Ascending aorta (tissue), 2 donors: ENCODE measurements at regions not wholly inside any gene's neighbourhood (a gene's known extent, or its start where the extent isn't known, plus 50 kb on each side); places are given as distances from the start of the nearest gene placed in this dataset.

Experiments used
- DNase-seq, 2 donors: peaks; one replicate each; pipeline ENCODE4 v3.0.0-alpha.2; 2019; ENCODE audit warnings: low spot score in 2 of 2
- H3K27ac ChIP-seq, 2 donors: fragments of 200-600 bp; sonication (generic); one replicate each; pipeline ENCODE4 v1.5.1; 2016 to 2017; ENCODE audit warnings: mild to moderate bottlenecking in 1 of 2
- H3K27me3 ChIP-seq: fragments of 200-600 bp; sonication (generic); one replicate; pipeline ENCODE4 v1.5.1; 2017
- H3K36me3 ChIP-seq, 2 donors: fragments of 200-600 bp; sonication (generic); one replicate each; pipeline ENCODE4 v1.5.1; 2016
- H3K4me1 ChIP-seq, 2 donors: fragments of 200-600 bp; sonication (generic); one replicate each; pipeline ENCODE4 v1.5.1; 2016 to 2017; ENCODE audit warnings: mild to moderate bottlenecking in 1 of 2
- H3K4me3 ChIP-seq, 2 donors: fragments of 200-600 bp; sonication (generic); one replicate each; pipeline ENCODE4 v1.5.1; 2016 to 2017; ENCODE audit warnings: mild to moderate bottlenecking in 1 of 2
- H3K9me3 ChIP-seq, 2 donors: fragments of 200-600 bp; sonication (generic); one replicate each; pipeline ENCODE4 v1.5.1; 2016
- CTCF ChIP-seq, 3 experiments: fragments of 200-600 bp in 2 of 3; fragments of 450-650 bp in 1 of 3; sonication (generic) in 2 of 3; IDR thresholded peaks; one replicate each; pipeline ENCODE4 v1.5.1; 2016 to 2019; ENCODE audit warnings: antibody characterized with exemption in 3 of 3, mild to moderate bottlenecking in 1 of 3, moderate library complexity in 1 of 3
- intact Hi-C: fragments of 100-400 bp; cut with DNase I; formaldehyde crosslinking; loops from one replicate; pipeline ENCODE4 v1.15.1; 2023

DNA sequence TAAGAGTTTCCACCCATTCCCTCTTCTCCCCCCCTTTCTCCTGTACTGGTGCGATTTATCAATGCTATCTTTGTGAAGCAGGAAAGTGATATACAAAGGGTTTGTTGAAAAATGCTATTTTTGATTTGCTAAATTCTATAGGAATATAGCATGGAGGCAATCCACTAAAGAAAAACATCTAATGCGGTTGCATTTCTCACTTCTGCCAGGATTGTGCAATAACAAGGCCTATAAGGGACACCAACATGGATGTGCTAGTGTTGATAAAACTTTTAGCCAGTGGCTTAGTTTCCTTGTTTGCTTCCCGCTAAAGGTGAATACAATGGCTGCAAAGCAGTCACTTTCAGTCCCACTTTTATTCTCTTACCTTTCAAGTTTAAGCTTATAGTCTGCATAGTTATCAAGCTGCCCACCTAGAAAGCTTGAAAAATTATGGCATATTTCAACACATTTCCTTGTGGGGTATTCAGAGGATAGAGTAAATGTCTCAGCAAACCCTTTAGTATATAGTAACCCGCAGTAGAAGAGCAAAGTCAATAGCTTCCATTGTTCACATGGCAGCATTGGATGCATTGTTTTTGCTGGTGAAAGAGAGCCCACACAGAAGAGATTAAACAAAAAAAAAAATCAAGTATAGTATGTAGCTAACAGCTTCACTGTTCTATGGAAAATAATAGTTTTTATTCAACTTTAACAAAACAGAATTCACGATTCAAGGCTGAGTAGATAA, 674.6 kb upstream of the SEMA6A start:
- H3K4me1 ChIP-seq, result no peaks in the 10 kb centered on the region
- intact Hi-C loops, result no loop called here
- H3K36me3 ChIP-seq, result no peaks in the 10 kb centered on the region
- H3K4me3 ChIP-seq, result no peak overlapping the region
- no peaks in the 10 kb centered on the region for H3K27me3 ChIP-seq
- H3K9me3 ChIP-seq, result no peaks in the 10 kb centered on the region
- no peak for DNase-seq
- no peak overlapping the region for H3K27ac ChIP-seq
- TF ChIP-seq CTCF (IDR thresholded peaks at IDR 0.05), result no peak

GRCh38 chr5:117246424-117246823, 671.8 kb upstream of the SEMA6A start:
- H3K4me3 ChIP-seq, result no peak overlapping the region
- no peaks in the 10 kb centered on the region for H3K4me1 ChIP-seq
- intact Hi-C loops, result no loop called here
- no peaks in the 10 kb centered on the region for H3K27me3 ChIP-seq
- no peaks in the 10 kb centered on the region for H3K9me3 ChIP-seq
- H3K36me3 ChIP-seq, result no peaks in the 10 kb centered on the region
- DNase-seq, result no peak
- no peak overlapping the region for H3K27ac ChIP-seq
- no peak for TF ChIP-seq CTCF (IDR thresholded peaks at IDR 0.05)

- no peak for TF ChIP-seq CTCF (IDR thresholded peaks at IDR 0.05)
- no peak overlapping the region for H3K4me3 ChIP-seq
- intact Hi-C loops, result no loop called here
- no peaks in the 10 kb centered on the region for H3K27me3 ChIP-seq
- no peak for DNase-seq
- no peaks in the 10 kb centered on the region for H3K36me3 ChIP-seq
- no peaks in the 10 kb centered on the region for H3K4me1 ChIP-seq
- H3K9me3 ChIP-seq, result no peaks in the 10 kb centered on the region
- no peak overlapping the region for H3K27ac ChIP-seq
Observed at GRCh38 chr5:117245130-117245529, 670.5 kb upstream of the SEMA6A start.

DNA sequence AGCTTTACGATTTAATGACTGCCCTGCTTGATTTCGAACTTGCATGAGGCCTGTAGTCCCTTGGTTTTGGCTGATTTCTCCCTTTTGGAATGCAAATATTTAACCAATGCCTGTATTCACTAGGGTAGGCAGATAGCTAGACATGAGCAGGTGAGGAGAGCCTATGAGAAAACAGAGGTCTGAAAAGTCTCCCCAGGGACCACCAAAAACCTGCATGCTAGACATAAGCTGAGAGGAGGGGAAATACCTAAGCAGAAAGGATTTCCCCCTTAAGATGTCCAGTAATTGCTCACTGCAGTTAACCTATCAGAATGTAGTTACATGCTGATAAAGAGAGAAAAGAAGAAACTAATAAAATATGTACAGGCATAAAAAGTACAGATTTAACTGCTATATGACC, 667.4 kb upstream of the SEMA6A start:
- intact Hi-C loops, result no loop called here
- Histone ChIP-seq H3K36me3 (no peaks in the 10 kb centered on the region), H3K4me3 (no peak overlapping the region), H3K9me3 (no peaks in the 10 kb centered on the region), H3K27me3 (no peaks in the 10 kb centered on the region), H3K27ac (no peak overlapping the region), H3K4me1 (no peaks in the 10 kb centered on the region)
- DNase-seq, result no peak
- no peak for TF ChIP-seq CTCF (IDR thresholded peaks at IDR 0.05)

- no peak overlapping the region for H3K27ac ChIP-seq
- H3K27me3 ChIP-seq, result no peaks in the 10 kb centered on the region
- no peaks in the 10 kb centered on the region for H3K4me1 ChIP-seq
- intact Hi-C loops, result no loop called here
- DNase-seq, result no peak
- no peaks in the 10 kb centered on the region for H3K36me3 ChIP-seq
- H3K9me3 ChIP-seq, result no peaks in the 10 kb centered on the region
- no peak overlapping the region for H3K4me3 ChIP-seq
- no peak for TF ChIP-seq CTCF (IDR thresholded peaks at IDR 0.05)
Observed at GRCh38 chr5:117236941-117237340, 662.3 kb upstream of the SEMA6A start.

DNA sequence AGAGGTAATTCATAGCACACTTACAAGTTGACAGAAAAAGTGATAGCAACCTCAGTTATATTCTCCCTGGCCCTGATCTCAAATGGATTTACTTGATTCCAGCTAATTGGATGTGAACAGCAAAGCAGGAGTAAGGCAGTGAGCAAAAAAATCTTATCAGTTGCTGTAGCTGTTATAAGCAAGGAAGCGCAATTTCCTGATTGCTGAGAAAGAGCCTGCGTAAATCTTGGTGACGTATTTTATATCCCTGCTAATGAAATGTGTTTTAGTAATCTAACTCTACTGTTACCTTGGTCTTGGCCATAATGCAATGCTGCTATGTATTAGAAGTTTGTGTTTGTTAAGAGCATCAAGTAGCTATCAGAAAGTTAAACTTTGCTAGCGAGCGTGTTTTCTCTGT, 661.2 kb upstream of the SEMA6A start:
- no peak for TF ChIP-seq CTCF (IDR thresholded peaks at IDR 0.05)
- H3K27ac ChIP-seq, result no peak overlapping the region
- no peaks in the 10 kb centered on the region for H3K4me1 ChIP-seq
- H3K36me3 ChIP-seq, result no peaks in the 10 kb centered on the region
- no peaks in the 10 kb centered on the region for H3K27me3 ChIP-seq
- DNase-seq, result no peak
- H3K4me3 ChIP-seq, result no peak overlapping the region
- intact Hi-C loops, result no loop called here
- H3K9me3 ChIP-seq, result no peaks in the 10 kb centered on the region
